GM21528 (cell line): ENCODE measurements at regions not wholly inside any gene's neighbourhood (a gene's known extent, or its start where the extent isn't known, plus 50 kb on each side); places are given as distances from the start of the nearest gene placed in this dataset.

Experiments
- ATAC-seq: cut with Tn5 transposase; IDR thresholded peaks from one replicate; pipeline ENCODE4 v1.9.1; 2021; ENCODE audit warnings: mild to moderate bottlenecking, moderate library complexity; ENCODE audit not compliant: unreplicated experiment, low FRiP score

- ATAC-seq = no peak
These were observed 611.9 kb downstream of the DHX35 start for GRCh38 chr20:39574061-39574460.

- no peak for ATAC-seq
These were observed 609.0 kb downstream of the DHX35 start for GRCh38 chr20:39571171-39571570.

GRCh38 chr20:39568109-39568508, 606.0 kb downstream of the DHX35 start:
- ATAC-seq = no peak

- ATAC-seq = no peak
These were observed 601.2 kb downstream of the DHX35 start for GRCh38 chr20:39563349-39563748.

- ATAC-seq = no peak
These were observed 592.2 kb downstream of the DHX35 start for GRCh38 chr20:39554341-39554740.

GRCh38 chr20:39553120-39553519, 591.0 kb downstream of the DHX35 start:
- ATAC-seq = no peak

GRCh38 chr20:39549733-39550132, 587.6 kb downstream of the DHX35 start:
- ATAC-seq = no peak

- ATAC-seq = no peak
These were observed 585.6 kb downstream of the DHX35 start for GRCh38 chr20:39547546-39548408.

- ATAC-seq = no peak
These were observed 579.1 kb downstream of the DHX35 start for GRCh38 chr20:39541136-39541803.

GRCh38 chr20:39538317-39538716, 576.2 kb downstream of the DHX35 start:
- no peak for ATAC-seq

- ATAC-seq = no peak
These were observed 573.2 kb downstream of the DHX35 start for GRCh38 chr20:39535301-39535700.

GRCh38 chr20:39534846-39535245, 572.7 kb downstream of the DHX35 start:
- ATAC-seq = no peak

- no peak for ATAC-seq
These were observed 571.7 kb downstream of the DHX35 start for GRCh38 chr20:39533858-39534257.

GRCh38 chr20:39532205-39532604, 570.1 kb downstream of the DHX35 start:
- ATAC-seq = no peak

- ATAC-seq = no peak
These were observed 566.3 kb downstream of the DHX35 start for GRCh38 chr20:39528436-39528835.

- no peak for ATAC-seq
These were observed 562.3 kb downstream of the DHX35 start for GRCh38 chr20:39524371-39524911.

GRCh38 chr20:39523405-39523804, 561.3 kb downstream of the DHX35 start:
- no peak for ATAC-seq

- ATAC-seq = no peak
These were observed 556.5 kb downstream of the DHX35 start for GRCh38 chr20:39518654-39519053.

- ATAC-seq = no peak
These were observed 554.8 kb downstream of the DHX35 start for GRCh38 chr20:39516964-39517363.

- ATAC-seq = no peak
These were observed 542.6 kb downstream of the DHX35 start for GRCh38 chr20:39504710-39505094.

GRCh38 chr20:39503902-39504709, 542.0 kb downstream of the DHX35 start:
- no peak for ATAC-seq
